Loucy (cell line): ENCODE measurements at regions not wholly inside any gene's neighbourhood (a gene's known extent, or its start where the extent isn't known, plus 50 kb on each side); places are given as distances from the start of the nearest gene placed in this dataset.

ENCODE experiments used
- H2AFZ ChIP-seq: fragments of 200-600 bp; sonication (generic); 2 replicates; pipeline ENCODE4 v1.6.0; 2016; ENCODE audit warnings: antibody characterized with exemption, mild to moderate bottlenecking, low read length, moderate library complexity
- H3F3A ChIP-seq: fragments of 200-600 bp; 2 replicates; pipeline ENCODE4 v1.6.0; 2016; ENCODE audit warnings: antibody characterized with exemption, low read depth, mild to moderate bottlenecking
- H3K27me3 ChIP-seq: fragments of 200-600 bp; sonication (generic); 2 replicates; pipeline ENCODE4 v1.6.1; 2014; ENCODE audit warnings: low read length, mild to moderate bottlenecking; ENCODE audit not compliant: insufficient read depth, poor library complexity, severe bottlenecking
- H3K36me3 ChIP-seq: fragments of 200-600 bp; sonication (generic); 2 replicates; pipeline ENCODE4 v1.6.1; 2016; ENCODE audit warnings: low read length; ENCODE audit not compliant: insufficient read depth
- H3K4me1 ChIP-seq: fragments of 200-600 bp; sonication (generic); 2 replicates; pipeline ENCODE4 v1.5.1; 2014; ENCODE audit warnings: low read length, mild to moderate bottlenecking; ENCODE audit not compliant: insufficient read depth, poor library complexity, severe bottlenecking
- H3K4me2 ChIP-seq: fragments of 200-600 bp; sonication (generic); 2 replicates; pipeline ENCODE4 v1.6.0; 2014; ENCODE audit warnings: antibody characterized with exemption, low read length, low read depth, mild to moderate bottlenecking; ENCODE audit not compliant: poor library complexity, severe bottlenecking
- H3K4me3 ChIP-seq: fragments of 200-600 bp; sonication (generic); 2 replicates; pipeline ENCODE4 v1.5.1; 2014; ENCODE audit warnings: low read length, mild to moderate bottlenecking, mixed read lengths; ENCODE audit not compliant: poor library complexity, severe bottlenecking
- H3K79me2 ChIP-seq: fragments of 200-600 bp; sonication (generic); 2 replicates; pipeline ENCODE4 v1.6.1; 2014; ENCODE audit warnings: low read length; ENCODE audit not compliant: insufficient read depth
- H3K9ac ChIP-seq: fragments of 200-600 bp; sonication (generic); 2 replicates; pipeline ENCODE4 v1.6.0; 2014; ENCODE audit warnings: mild to moderate bottlenecking, low read depth, low read length, moderate library complexity; ENCODE audit not compliant: poor library complexity, severe bottlenecking
- H3K9me2 ChIP-seq: fragments of 200-600 bp; sonication (generic); replicated peaks from 2 replicates; pipeline ENCODE4 v1.6.1; 2016; ENCODE audit warnings: low read depth, low read length, mixed read lengths
- H3K9me3 ChIP-seq: fragments of 200-600 bp; sonication (generic); 2 replicates; pipeline ENCODE4 v1.6.1; 2014; ENCODE audit warnings: mild to moderate bottlenecking, antibody characterized with exemption, low read length, low read depth; ENCODE audit not compliant: insufficient read depth
- H4K20me1 ChIP-seq: fragments of 200-600 bp; sonication (generic); 2 replicates; pipeline ENCODE4 v1.6.0; 2014; ENCODE audit warnings: antibody characterized with exemption, low read length, mild to moderate bottlenecking; ENCODE audit not compliant: insufficient read depth, poor library complexity, severe bottlenecking
- EZH2phosphoT487 ChIP-seq: fragments of 200-600 bp; IDR thresholded peaks from 2 replicates; pipeline ENCODE4 v1.6.1; 2018; ENCODE audit warnings: antibody characterized with exemption, mild to moderate bottlenecking, moderate library complexity, borderline replicate concordance
- TF ChIP-seq, protein P1 (sequence below): fragments of 200-600 bp; sonication (generic); conservative IDR thresholded peaks from 2 replicates; pipeline ENCODE4 v1.5.1; 2014; ENCODE audit warnings: mild to moderate bottlenecking, antibody characterized with exemption, low read length

DNA sequence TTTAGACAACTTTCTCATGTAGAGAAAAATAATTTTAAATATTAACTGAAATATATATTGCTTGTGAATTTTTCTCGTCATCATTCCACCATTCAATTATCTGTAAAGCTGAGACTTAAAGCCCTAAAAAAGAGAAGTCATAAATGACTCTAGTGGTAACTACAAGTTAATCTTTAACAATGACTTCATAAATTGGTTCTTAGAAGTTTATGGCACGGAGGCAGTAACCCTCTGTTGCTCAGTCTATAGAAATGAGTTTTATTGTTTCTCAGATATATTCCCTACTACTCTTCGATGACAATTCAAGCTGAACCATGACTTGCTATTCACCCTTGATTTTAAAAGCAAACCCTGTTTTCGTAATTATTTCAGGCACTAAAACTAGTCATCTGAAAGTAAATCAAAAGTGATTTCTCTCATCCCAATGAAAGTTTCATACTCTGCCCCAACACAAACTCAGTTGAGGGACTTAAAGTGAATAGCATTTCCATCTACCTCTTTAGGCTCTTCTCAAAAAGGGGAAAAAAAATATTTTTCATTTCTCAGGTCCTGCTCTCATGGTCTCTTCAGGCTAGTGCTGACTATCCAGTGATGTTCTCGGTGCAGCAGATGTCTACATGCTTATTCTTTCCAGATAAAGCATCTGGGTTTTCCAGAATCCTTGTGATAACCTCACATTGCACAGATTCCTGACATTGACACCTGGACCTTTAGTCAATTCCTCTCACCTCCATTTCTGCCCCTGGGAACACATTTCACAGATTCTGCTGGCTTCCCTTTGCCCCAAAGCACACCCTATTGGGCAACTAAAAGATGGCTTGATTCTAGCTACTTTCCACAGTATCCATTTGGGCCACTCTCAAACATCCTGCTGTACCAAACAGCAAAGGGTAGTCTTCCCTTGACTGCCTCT lies 207.8 kb upstream of the LRATD1 start:
- H3K79me2 ChIP-seq = no peaks in the 10 kb centered on the region
- no peak overlapping the region for H2AFZ ChIP-seq
- H3K9me3 ChIP-seq = no peaks in the 10 kb centered on the region
- H3K4me2 ChIP-seq = no peak overlapping the region
- H3K4me1 ChIP-seq = no peaks in the 10 kb centered on the region
- H3K36me3 ChIP-seq = no peaks in the 10 kb centered on the region
- no peak overlapping the region for H3K4me3 ChIP-seq
- no peaks in the 10 kb centered on the region for H4K20me1 ChIP-seq
- no peaks in the 10 kb centered on the region for H3K9me2 ChIP-seq
- H3K9ac ChIP-seq = no peak overlapping the region
- TF ChIP-seq, protein P1, sequence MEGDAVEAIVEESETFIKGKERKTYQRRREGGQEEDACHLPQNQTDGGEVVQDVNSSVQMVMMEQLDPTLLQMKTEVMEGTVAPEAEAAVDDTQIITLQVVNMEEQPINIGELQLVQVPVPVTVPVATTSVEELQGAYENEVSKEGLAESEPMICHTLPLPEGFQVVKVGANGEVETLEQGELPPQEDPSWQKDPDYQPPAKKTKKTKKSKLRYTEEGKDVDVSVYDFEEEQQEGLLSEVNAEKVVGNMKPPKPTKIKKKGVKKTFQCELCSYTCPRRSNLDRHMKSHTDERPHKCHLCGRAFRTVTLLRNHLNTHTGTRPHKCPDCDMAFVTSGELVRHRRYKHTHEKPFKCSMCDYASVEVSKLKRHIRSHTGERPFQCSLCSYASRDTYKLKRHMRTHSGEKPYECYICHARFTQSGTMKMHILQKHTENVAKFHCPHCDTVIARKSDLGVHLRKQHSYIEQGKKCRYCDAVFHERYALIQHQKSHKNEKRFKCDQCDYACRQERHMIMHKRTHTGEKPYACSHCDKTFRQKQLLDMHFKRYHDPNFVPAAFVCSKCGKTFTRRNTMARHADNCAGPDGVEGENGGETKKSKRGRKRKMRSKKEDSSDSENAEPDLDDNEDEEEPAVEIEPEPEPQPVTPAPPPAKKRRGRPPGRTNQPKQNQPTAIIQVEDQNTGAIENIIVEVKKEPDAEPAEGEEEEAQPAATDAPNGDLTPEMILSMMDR = no peak
- no peaks in the 10 kb centered on the region for H3K27me3 ChIP-seq
- H3F3A ChIP-seq = no peaks in the 10 kb centered on the region

GRCh38 chr2:14425869-14426268 lies 206.6 kb upstream of the LRATD1 start:
- Histone ChIP-seq H3K27me3 (no peaks in the 10 kb centered on the region), H3K4me2 (no peak overlapping the region), H3K79me2 (no peaks in the 10 kb centered on the region), H4K20me1 (no peaks in the 10 kb centered on the region), H3K9me3 (no peaks in the 10 kb centered on the region), H3K4me1 (no peaks in the 10 kb centered on the region), H3K4me3 (no peak overlapping the region), H3K36me3 (no peaks in the 10 kb centered on the region), H3K9ac (no peak overlapping the region), H3F3A (no peaks in the 10 kb centered on the region), H3K9me2 (no peaks in the 10 kb centered on the region), H2AFZ (no peak overlapping the region)
- TF ChIP-seq EZH2phosphoT487 = no peak
- TF ChIP-seq, protein P1 = no peak

DNA sequence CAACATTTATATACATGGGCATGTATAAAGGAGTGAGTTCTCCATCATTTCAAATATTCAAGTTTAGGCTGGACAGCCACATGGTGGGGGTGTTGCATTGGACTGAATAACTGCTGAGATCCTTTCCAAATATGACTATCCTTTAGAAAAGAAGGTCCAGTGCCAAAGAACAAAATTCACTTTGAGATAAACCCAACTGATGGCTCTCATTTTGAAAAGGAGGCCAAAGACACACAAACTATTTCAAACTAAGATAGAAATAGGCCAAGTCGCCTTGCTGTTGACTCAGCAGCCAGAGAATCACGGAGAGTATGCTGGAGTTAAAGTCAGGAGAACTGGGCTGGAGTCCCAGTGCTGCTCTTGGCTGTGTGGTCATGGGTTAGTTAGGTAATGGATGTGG lies 204.5 kb upstream of the LRATD1 start:
- no peaks in the 10 kb centered on the region for H4K20me1 ChIP-seq
- H3F3A ChIP-seq = no peaks in the 10 kb centered on the region
- no peaks in the 10 kb centered on the region for H3K9me3 ChIP-seq
- TF ChIP-seq, protein P1 = peak; percentile 22; the same call in 1 of the 2 replicates
- no peak for TF ChIP-seq EZH2phosphoT487
- H2AFZ ChIP-seq = no peak overlapping the region
- H3K9me2 ChIP-seq = no peaks in the 10 kb centered on the region
- no peak overlapping the region for H3K4me3 ChIP-seq
- H3K79me2 ChIP-seq = no peaks in the 10 kb centered on the region
- no peaks in the 10 kb centered on the region for H3K36me3 ChIP-seq
- H3K4me1 ChIP-seq = no peaks in the 10 kb centered on the region
- no peak overlapping the region for H3K4me2 ChIP-seq
- no peaks in the 10 kb centered on the region for H3K27me3 ChIP-seq
- no peak overlapping the region for H3K9ac ChIP-seq
